ENCODE measurements at regions not wholly inside any gene's neighbourhood (a gene's known extent, or its start where the extent isn't known, plus 50 kb on each side); places are given as distances from the start of the nearest gene placed in this dataset.

DNA sequence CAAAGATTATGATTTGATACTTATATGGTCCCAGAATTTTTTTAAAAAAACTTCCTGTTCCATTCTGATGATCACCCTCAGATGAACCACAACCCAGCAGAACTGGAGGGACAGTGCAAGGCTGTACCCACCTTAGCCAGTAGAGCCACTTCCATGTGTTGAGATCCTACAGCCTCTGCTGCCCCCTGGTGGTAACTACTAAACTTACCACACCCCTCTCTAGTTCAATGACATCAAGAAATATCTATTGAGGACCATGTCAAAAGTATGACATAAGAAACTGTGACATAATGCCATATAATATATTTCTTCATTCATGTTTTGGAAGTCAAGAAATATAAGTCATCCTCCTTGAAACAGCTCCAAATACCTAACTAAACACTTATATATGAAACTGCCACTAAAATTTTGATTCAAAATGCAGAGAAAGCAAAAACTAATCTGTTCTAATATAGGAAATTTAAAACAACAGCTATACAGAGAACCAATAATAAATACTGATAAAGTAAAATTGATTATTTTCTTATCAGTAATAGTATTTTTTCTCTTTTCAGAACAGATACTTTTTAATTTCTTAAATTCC lies 412.6 kb downstream of the KCTD12 start:
- TF ChIP-seq, protein P1, sequence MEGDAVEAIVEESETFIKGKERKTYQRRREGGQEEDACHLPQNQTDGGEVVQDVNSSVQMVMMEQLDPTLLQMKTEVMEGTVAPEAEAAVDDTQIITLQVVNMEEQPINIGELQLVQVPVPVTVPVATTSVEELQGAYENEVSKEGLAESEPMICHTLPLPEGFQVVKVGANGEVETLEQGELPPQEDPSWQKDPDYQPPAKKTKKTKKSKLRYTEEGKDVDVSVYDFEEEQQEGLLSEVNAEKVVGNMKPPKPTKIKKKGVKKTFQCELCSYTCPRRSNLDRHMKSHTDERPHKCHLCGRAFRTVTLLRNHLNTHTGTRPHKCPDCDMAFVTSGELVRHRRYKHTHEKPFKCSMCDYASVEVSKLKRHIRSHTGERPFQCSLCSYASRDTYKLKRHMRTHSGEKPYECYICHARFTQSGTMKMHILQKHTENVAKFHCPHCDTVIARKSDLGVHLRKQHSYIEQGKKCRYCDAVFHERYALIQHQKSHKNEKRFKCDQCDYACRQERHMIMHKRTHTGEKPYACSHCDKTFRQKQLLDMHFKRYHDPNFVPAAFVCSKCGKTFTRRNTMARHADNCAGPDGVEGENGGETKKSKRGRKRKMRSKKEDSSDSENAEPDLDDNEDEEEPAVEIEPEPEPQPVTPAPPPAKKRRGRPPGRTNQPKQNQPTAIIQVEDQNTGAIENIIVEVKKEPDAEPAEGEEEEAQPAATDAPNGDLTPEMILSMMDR (conservative IDR thresholded peaks at IDR 0.05; ENCODE audit: low read depth, low read length), result peak; percentile 73
- no peak overlapping the region for H3K4me3 ChIP-seq (ENCODE audit: low read length)
- DNase-seq (ENCODE audit: low read depth), result peak; percentile 26

DNA sequence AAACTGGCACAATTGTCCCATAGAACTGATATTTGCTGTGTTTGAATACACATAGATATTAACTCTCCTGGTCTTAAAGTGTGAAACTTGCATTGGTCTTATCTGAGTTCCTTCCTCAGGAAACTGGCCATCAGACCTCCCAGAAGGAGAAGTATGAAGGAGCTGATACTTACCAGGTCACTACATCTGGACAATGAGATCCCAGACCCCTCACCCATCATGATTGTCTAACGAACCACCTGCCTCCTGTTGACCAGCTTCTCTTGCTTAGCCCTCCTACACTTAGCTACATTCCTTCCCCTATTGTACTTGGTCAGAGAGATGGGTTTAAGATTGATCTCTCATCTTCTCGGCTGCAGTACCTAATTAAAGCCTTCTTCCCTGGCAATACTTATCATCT lies 413.3 kb downstream of the KCTD12 start:
- H3K4me3 ChIP-seq (ENCODE audit: low read length), result no peak overlapping the region
- TF ChIP-seq, protein P1 (conservative IDR thresholded peaks at IDR 0.05; ENCODE audit: low read depth, low read length), result no peak
- DNase-seq (ENCODE audit: low read depth), result no peak

DNA sequence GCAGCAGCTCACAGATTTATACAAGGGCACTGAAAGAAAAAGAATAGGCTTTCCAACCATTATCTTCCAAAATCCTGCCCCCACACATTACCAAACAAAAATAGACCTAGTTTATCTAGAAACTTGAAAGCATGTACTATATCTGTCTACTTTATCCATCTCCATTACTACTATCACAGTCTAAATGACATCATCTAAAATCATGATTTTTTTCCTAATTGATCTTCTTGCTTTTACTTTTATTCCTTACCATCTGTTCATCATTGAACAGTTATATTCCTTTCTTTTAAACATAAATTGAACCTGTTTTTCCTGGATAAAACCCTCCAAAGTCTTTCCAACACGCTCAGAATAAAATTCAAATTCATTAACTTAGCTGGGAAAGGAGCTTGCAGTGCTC lies 414.7 kb downstream of the KCTD12 start:
- no peak for DNase-seq (ENCODE audit: low read depth)
- TF ChIP-seq, protein P1 (conservative IDR thresholded peaks at IDR 0.05; ENCODE audit: low read depth, low read length), result no peak
- no peak overlapping the region for H3K4me3 ChIP-seq (ENCODE audit: low read length)

DNA sequence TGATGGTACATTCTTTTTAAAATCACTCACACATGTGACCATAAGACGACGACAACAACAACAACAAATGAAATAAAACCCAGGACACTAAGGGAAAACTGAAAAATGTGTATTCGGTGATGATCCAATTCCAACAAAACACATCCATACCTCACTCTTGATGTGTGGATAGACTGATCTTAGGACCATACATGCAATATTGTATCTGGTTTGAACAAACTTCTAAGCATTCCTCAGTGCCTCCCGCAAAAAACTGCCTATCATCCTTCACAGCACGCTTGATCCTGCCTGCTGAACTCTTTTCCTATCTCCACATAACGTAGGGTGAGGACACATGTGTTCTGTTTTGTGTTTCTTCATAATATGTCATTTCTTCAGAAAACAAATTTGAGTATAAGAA lies 415.2 kb downstream of the KCTD12 start:
- TF ChIP-seq, protein P1 (conservative IDR thresholded peaks at IDR 0.05; ENCODE audit: low read depth, low read length), result no peak
- no peak overlapping the region for H3K4me3 ChIP-seq (ENCODE audit: low read length)
- DNase-seq (ENCODE audit: low read depth), result no peak

DNA sequence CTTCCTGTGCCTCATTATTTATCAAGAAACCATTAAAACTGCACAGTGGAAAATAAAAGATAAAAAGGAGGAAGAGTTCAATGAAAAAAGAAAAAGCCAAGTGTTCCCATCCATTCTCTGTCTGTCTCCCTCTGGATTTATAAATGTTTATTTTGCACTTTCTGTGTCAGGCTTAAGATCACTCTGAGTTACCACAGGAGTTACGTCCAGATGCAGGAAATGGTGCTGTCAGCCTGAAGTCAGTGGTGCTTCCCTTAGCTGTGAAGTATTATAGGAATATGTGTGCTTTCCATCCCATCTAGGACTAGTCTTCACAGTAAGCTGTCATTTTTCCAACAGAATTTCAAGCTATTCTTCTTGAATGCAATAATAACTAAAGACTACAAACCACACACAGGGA lies 420.2 kb downstream of the KCTD12 start:
- TF ChIP-seq, protein P1 (conservative IDR thresholded peaks at IDR 0.05; ENCODE audit: low read depth, low read length), result no peak
- no peak overlapping the region for H3K4me3 ChIP-seq (ENCODE audit: low read length)
- no peak for DNase-seq (ENCODE audit: low read depth)

DNA sequence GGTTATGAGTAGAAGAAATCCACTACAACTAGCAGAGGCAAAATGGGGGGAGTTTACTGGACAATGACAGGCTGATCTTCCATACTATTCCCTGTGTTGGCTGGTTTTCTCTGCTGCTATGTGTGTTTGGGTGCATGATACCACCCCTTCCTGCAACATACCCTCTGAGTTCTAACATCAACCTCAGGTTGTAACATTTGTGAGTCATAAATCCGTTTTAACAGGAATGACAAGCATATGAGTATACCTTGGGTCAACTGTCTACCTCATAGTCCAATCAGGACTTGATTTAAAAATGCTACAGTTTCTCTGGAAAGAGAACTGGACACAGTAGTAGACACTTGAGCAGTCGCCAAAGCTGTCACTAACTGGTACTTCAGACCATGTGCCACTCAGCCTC lies 422.9 kb downstream of the KCTD12 start:
- DNase-seq (ENCODE audit: low read depth), result no peak
- TF ChIP-seq, protein P1 (conservative IDR thresholded peaks at IDR 0.05; ENCODE audit: low read depth, low read length), result no peak
- no peak overlapping the region for H3K4me3 ChIP-seq (ENCODE audit: low read length)

DNA sequence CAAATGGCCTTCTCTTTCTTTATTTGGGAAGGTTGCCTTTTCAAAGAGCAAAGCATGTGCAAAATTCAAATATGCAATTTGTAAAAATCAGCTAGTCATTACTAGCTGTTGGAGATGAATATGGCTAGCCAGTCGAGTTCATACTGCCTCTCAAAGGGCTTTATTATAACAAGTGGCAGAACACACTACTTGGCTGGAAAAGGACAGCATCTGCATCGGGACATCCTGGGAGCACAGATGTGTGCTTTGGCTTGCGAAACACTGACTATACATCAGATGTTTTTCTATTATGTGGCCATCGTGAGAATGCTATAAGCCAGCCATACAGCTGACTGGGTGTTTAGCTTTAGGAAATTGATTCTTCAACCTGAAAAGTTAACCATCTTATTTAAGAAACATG lies 424.2 kb downstream of the KCTD12 start:
- H3K4me3 ChIP-seq (ENCODE audit: low read length), result no peak overlapping the region
- DNase-seq (ENCODE audit: low read depth), result no peak
- TF ChIP-seq, protein P1 (conservative IDR thresholded peaks at IDR 0.05; ENCODE audit: low read depth, low read length), result no peak
